ENCODE measurements at regions not wholly inside any gene's neighbourhood (a gene's known extent, or its start where the extent isn't known, plus 50 kb on each side); places are given as distances from the start of the nearest gene placed in this dataset.
A peak's percentile ranks its signal among the peaks of the same experiment; 100 is the strongest.

GRCh38 chr2:198328454-198328853 lies 524.1 kb downstream of the PLCL1 start:
- no peak overlapping the region for H3K4me3 Mint-ChIP-seq
- ATAC-seq (ENCODE audit: low read depth) = no peak
- H3K27ac Mint-ChIP-seq = no peak overlapping the region
- H3K9me3 Mint-ChIP-seq = no peaks in the 10 kb centered on the region
- no peak for DNase-seq
- POLR2A ChIA-PET = no interaction called here
- no peaks in the 10 kb centered on the region for H3K36me3 Mint-ChIP-seq
- peaks cover 54% of the 10 kb centered on the region for H3K27me3 Mint-ChIP-seq
- H3K4me1 Mint-ChIP-seq = peaks cover 24% of the 10 kb centered on the region

- peaks cover 24% of the 10 kb centered on the region for H3K4me1 Mint-ChIP-seq
- no peak overlapping the region for H3K4me3 Mint-ChIP-seq
- H3K27me3 Mint-ChIP-seq = peaks cover 54% of the 10 kb centered on the region
- no peak for ATAC-seq (ENCODE audit: low read depth)
- DNase-seq = no peak
- H3K27ac Mint-ChIP-seq = no peak overlapping the region
- H3K36me3 Mint-ChIP-seq = no peaks in the 10 kb centered on the region
- H3K9me3 Mint-ChIP-seq = no peaks in the 10 kb centered on the region
- POLR2A ChIA-PET = no interaction called here
These were observed 523.1 kb downstream of the PLCL1 start for GRCh38 chr2:198327526-198327925.

- no peaks in the 10 kb centered on the region for H3K36me3 Mint-ChIP-seq
- peaks cover 58% of the 10 kb centered on the region for H3K27me3 Mint-ChIP-seq
- no peaks in the 10 kb centered on the region for H3K9me3 Mint-ChIP-seq
- DNase-seq (no peak), ATAC-seq (ENCODE audit: low read depth) (peak; percentile 92)
- POLR2A ChIA-PET = no interaction called here
- H3K4me3 Mint-ChIP-seq = peak overlapping the region; percentile 47
- peaks cover 26% of the 10 kb centered on the region for H3K4me1 Mint-ChIP-seq
- H3K27ac Mint-ChIP-seq = peak overlapping the region; percentile 3
These were observed 522.0 kb downstream of the PLCL1 start for GRCh38 chr2:198326431-198326830.

GRCh38 chr2:198325359-198325758 lies 521.0 kb downstream of the PLCL1 start:
- ATAC-seq (ENCODE audit: low read depth) = no peak

GRCh38 chr2:198324071-198324470 lies 519.7 kb downstream of the PLCL1 start:
- no peak for DNase-seq
- Mint-ChIP-seq H3K9me3 (no peaks in the 10 kb centered on the region), H3K27me3 (peaks cover 66% of the 10 kb centered on the region), H3K36me3 (no peaks in the 10 kb centered on the region), H3K4me3 (no peak overlapping the region), H3K4me1 (peaks cover 24% of the 10 kb centered on the region), H3K27ac (no peak overlapping the region)
- no peak for ATAC-seq (ENCODE audit: low read depth)
- POLR2A ChIA-PET = no interaction called here

More at GRCh38 chr2:198325359-198325758, 521.0 kb downstream of the PLCL1 start:
- Mint-ChIP-seq H3K36me3 (no peaks in the 10 kb centered on the region), H3K27me3 (peaks cover 63% of the 10 kb centered on the region), H3K9me3 (no peaks in the 10 kb centered on the region), H3K27ac (no peak overlapping the region), H3K4me3 (no peak overlapping the region), H3K4me1 (peaks cover 26% of the 10 kb centered on the region)
- no peak for DNase-seq
- POLR2A ChIA-PET = no interaction called here

- Mint-ChIP-seq H3K9me3 (no peaks in the 10 kb centered on the region), H3K4me1 (peaks cover 18% of the 10 kb centered on the region), H3K36me3 (no peaks in the 10 kb centered on the region), H3K27me3 (peaks cover 70% of the 10 kb centered on the region), H3K27ac (no peak overlapping the region), H3K4me3 (no peak overlapping the region)
- ATAC-seq (ENCODE audit: low read depth) (no peak), DNase-seq (no peak)
- POLR2A ChIA-PET = no interaction called here
These were observed 517.9 kb downstream of the PLCL1 start for GRCh38 chr2:198322275-198322674.

GRCh38 chr2:198321522-198322088 lies 517.2 kb downstream of the PLCL1 start:
- no peak for ATAC-seq (ENCODE audit: low read depth)
- peaks cover 76% of the 10 kb centered on the region for H3K27me3 Mint-ChIP-seq
- no peaks in the 10 kb centered on the region for H3K9me3 Mint-ChIP-seq
- H3K4me1 Mint-ChIP-seq = peaks cover 14% of the 10 kb centered on the region
- POLR2A ChIA-PET = no interaction called here
- no peak overlapping the region for H3K27ac Mint-ChIP-seq
- DNase-seq = no peak
- H3K4me3 Mint-ChIP-seq = no peak overlapping the region
- no peaks in the 10 kb centered on the region for H3K36me3 Mint-ChIP-seq

- Mint-ChIP-seq H3K4me1 (peaks cover 2% of the 10 kb centered on the region), H3K9me3 (no peaks in the 10 kb centered on the region), H3K27me3 (peaks cover 77% of the 10 kb centered on the region), H3K27ac (no peak overlapping the region), H3K36me3 (no peaks in the 10 kb centered on the region), H3K4me3 (no peak overlapping the region)
- DNase-seq = no peak
- ATAC-seq (ENCODE audit: low read depth) = no peak
- POLR2A ChIA-PET = no interaction called here
These were observed 512.5 kb downstream of the PLCL1 start for GRCh38 chr2:198316852-198317396.

GRCh38 chr2:198315791-198316630 lies 511.6 kb downstream of the PLCL1 start:
- Mint-ChIP-seq H3K9me3 (no peaks in the 10 kb centered on the region), H3K4me3 (no peak overlapping the region), H3K36me3 (no peaks in the 10 kb centered on the region), H3K27me3 (peaks cover 72% of the 10 kb centered on the region), H3K27ac (no peak overlapping the region), H3K4me1 (no peaks in the 10 kb centered on the region)
- no peak for ATAC-seq (ENCODE audit: low read depth)
- no peak for DNase-seq
- POLR2A ChIA-PET = no interaction called here

GRCh38 chr2:198314559-198315153 lies 510.3 kb downstream of the PLCL1 start:
- peaks cover 61% of the 10 kb centered on the region for H3K27me3 Mint-ChIP-seq
- DNase-seq (no peak), ATAC-seq (ENCODE audit: low read depth) (no peak)
- no peak overlapping the region for H3K27ac Mint-ChIP-seq
- H3K4me1 Mint-ChIP-seq = peaks cover 1% of the 10 kb centered on the region
- no peaks in the 10 kb centered on the region for H3K9me3 Mint-ChIP-seq
- POLR2A ChIA-PET = no interaction called here
- H3K36me3 Mint-ChIP-seq = no peaks in the 10 kb centered on the region
- no peak overlapping the region for H3K4me3 Mint-ChIP-seq

GRCh38 chr2:198312596-198313483 lies 508.4 kb downstream of the PLCL1 start:
- H3K4me1 Mint-ChIP-seq = peaks cover 1% of the 10 kb centered on the region
- ATAC-seq (ENCODE audit: low read depth) = no peak
- H3K9me3 Mint-ChIP-seq = no peaks in the 10 kb centered on the region
- POLR2A ChIA-PET = no interaction called here
- H3K4me3 Mint-ChIP-seq = no peak overlapping the region
- peaks cover 54% of the 10 kb centered on the region for H3K27me3 Mint-ChIP-seq
- no peaks in the 10 kb centered on the region for H3K36me3 Mint-ChIP-seq
- no peak for DNase-seq
- no peak overlapping the region for H3K27ac Mint-ChIP-seq

GRCh38 chr2:198311020-198311419 lies 506.6 kb downstream of the PLCL1 start:
- ATAC-seq (ENCODE audit: low read depth) = no peak
- H3K4me1 Mint-ChIP-seq = peaks cover 1% of the 10 kb centered on the region
- H3K9me3 Mint-ChIP-seq = no peaks in the 10 kb centered on the region
- POLR2A ChIA-PET = no interaction called here
- no peak overlapping the region for H3K4me3 Mint-ChIP-seq
- no peak overlapping the region for H3K27ac Mint-ChIP-seq
- H3K27me3 Mint-ChIP-seq = peaks cover 40% of the 10 kb centered on the region
- no peaks in the 10 kb centered on the region for H3K36me3 Mint-ChIP-seq
- no peak for DNase-seq

- ATAC-seq (ENCODE audit: low read depth) = no peak
- POLR2A ChIA-PET = no interaction called here
- no peaks in the 10 kb centered on the region for H3K36me3 Mint-ChIP-seq
These were observed 505.4 kb downstream of the PLCL1 start for GRCh38 chr2:198309673-198310280.

More at GRCh38 chr2:198309673-198310280, 505.4 kb downstream of the PLCL1 start:
- peaks cover 30% of the 10 kb centered on the region for H3K27me3 Mint-ChIP-seq
- H3K4me3 Mint-ChIP-seq = no peak overlapping the region
- no peak for DNase-seq
- peaks cover 1% of the 10 kb centered on the region for H3K4me1 Mint-ChIP-seq
- H3K27ac Mint-ChIP-seq = no peak overlapping the region
- no peaks in the 10 kb centered on the region for H3K9me3 Mint-ChIP-seq

Measured in activated naive CD8-positive, alpha-beta T cell treated with anti-CD3 and anti-CD28 coated beads, Interleukin-2, amount 10 ng/mL, durations not matched to agents 7 days and 5 days (primary cell).